Neural cell (in vitro differentiated cells): ENCODE measurements at regions not wholly inside any gene's neighbourhood (a gene's known extent, or its start where the extent isn't known, plus 50 kb on each side); places are given as distances from the start of the nearest gene placed in this dataset.
A peak's percentile ranks its signal among the peaks of the same experiment; 100 is the strongest.

Source experiments
- H2AFZ ChIP-seq: fragments of 200-600, 300-800 bp; sonication (generic), shearing (Covaris generic); 2 replicates; pipeline ENCODE4 v1.6.0; 2014; ENCODE audit warnings: low read depth, mild to moderate bottlenecking, antibody characterized with exemption, low read length, moderate library complexity
- H3F3A ChIP-seq: fragments of 200-600 bp; shearing (Covaris generic); 2 replicates; pipeline ENCODE4 v1.6.1; 2016; ENCODE audit warnings: mild to moderate bottlenecking, moderate library complexity, mixed read lengths, antibody characterized with exemption, low read length; ENCODE audit not compliant: insufficient read depth, poor library complexity, severe bottlenecking
- H3K27ac ChIP-seq: fragments of 200-600, 300-800 bp; sonication (generic), shearing (Covaris generic); 2 replicates; pipeline ENCODE4 v1.5.1; 2014; ENCODE audit warnings: mild to moderate bottlenecking, low read length, moderate library complexity
- H3K27me3 ChIP-seq: fragments of 300-800, 200-600 bp; sonication (generic), shearing (Covaris generic); 2 replicates; pipeline ENCODE4 v1.6.0; 2014; ENCODE audit warnings: mild to moderate bottlenecking, low read depth, low read length, moderate library complexity; ENCODE audit not compliant: insufficient read depth
- H3K36me3 ChIP-seq: fragments of 300-800, 200-600 bp; sonication (generic), shearing (Covaris generic); 2 replicates; pipeline ENCODE4 v1.5.1; 2014; ENCODE audit warnings: mild to moderate bottlenecking, antibody characterized with exemption, low read length, moderate library complexity; ENCODE audit not compliant: insufficient read depth
- H3K4me2 ChIP-seq: fragments of 300-800, 200-600 bp; sonication (generic), shearing (Covaris generic); 2 replicates; pipeline ENCODE4 v1.6.0; 2014; ENCODE audit warnings: mild to moderate bottlenecking, low read length
- H3K4me3 ChIP-seq: fragments of 300-800, 200-600 bp; sonication (generic), shearing (Covaris generic); 2 replicates; pipeline ENCODE4 v1.5.1; 2014; ENCODE audit warnings: mild to moderate bottlenecking, low read length, moderate library complexity
- H3K79me2 ChIP-seq: fragments of 200-600 bp; shearing (Covaris generic); replicated peaks from 2 replicates; pipeline ENCODE4 v1.6.0; 2014; ENCODE audit warnings: mild to moderate bottlenecking, low read length, moderate library complexity; ENCODE audit not compliant: insufficient read depth
- H3K9ac ChIP-seq: fragments of 300-800, 200-600 bp; sonication (generic), shearing (Covaris generic); 2 replicates; pipeline ENCODE4 v1.6.1; 2016; ENCODE audit warnings: mild to moderate bottlenecking, low read length, mixed read lengths
- H3K9me2 ChIP-seq: fragments of 200-600 bp; shearing (Covaris generic); 2 replicates; pipeline ENCODE4 v1.6.1; 2016; ENCODE audit warnings: mild to moderate bottlenecking, low read length, mixed read lengths; ENCODE audit not compliant: insufficient read depth
- H3K9me3 ChIP-seq: fragments of 200-600, 300-800 bp; sonication (generic), shearing (Covaris generic); 2 replicates; pipeline ENCODE4 v1.6.1; 2016; ENCODE audit warnings: mild to moderate bottlenecking, mixed run types, low read length, moderate library complexity, mixed read lengths
- H4K20me1 ChIP-seq: fragments of 200-600 bp; shearing (Covaris generic); 2 replicates; pipeline ENCODE4 v1.6.1; 2016; ENCODE audit warnings: mild to moderate bottlenecking, mixed run types; ENCODE audit not compliant: insufficient read depth
- CTCF ChIP-seq: fragments of 450-650 bp; IDR thresholded peaks from 2 replicates; pipeline ENCODE4 v1.5.1; 2014; ENCODE audit warnings: antibody characterized with exemption, mild to moderate bottlenecking, moderate library complexity; ENCODE audit not compliant: poor library complexity, severe bottlenecking
- EP300 ChIP-seq: fragments of 450-650 bp; conservative IDR thresholded peaks from 2 replicates; pipeline ENCODE4 v1.6.1; 2014; ENCODE audit warnings: antibody characterized with exemption, mild to moderate bottlenecking, moderate library complexity; ENCODE audit not compliant: poor library complexity, severe bottlenecking
- EZH2 ChIP-seq: fragments of 200-600, 300-800 bp; shearing (Covaris generic), sonication (generic); IDR thresholded peaks from 2 replicates; pipeline ENCODE4 v1.6.1; 2014; ENCODE audit warnings: antibody characterized with exemption, low read length, borderline replicate concordance, mild to moderate bottlenecking; ENCODE audit not compliant: insufficient read depth, poor library complexity, severe bottlenecking
- MXI1 ChIP-seq: fragments of 450-650 bp; conservative IDR thresholded peaks from 2 replicates; pipeline ENCODE4 v1.6.1; 2014; ENCODE audit warnings: antibody characterized with exemption, mild to moderate bottlenecking; ENCODE audit not compliant: poor library complexity, severe bottlenecking
- POLR2AphosphoS5 ChIP-seq: IDR thresholded peaks from 2 replicates; pipeline ENCODE4 v1.6.1; 2012
- RAD21 ChIP-seq: fragments of 450-650 bp; conservative IDR thresholded peaks from 2 replicates; pipeline ENCODE4 v1.6.1; 2014; ENCODE audit warnings: antibody characterized with exemption, mild to moderate bottlenecking, moderate library complexity
- REST ChIP-seq: IDR thresholded peaks from 2 replicates; pipeline ENCODE4 v1.6.1; 2012; ENCODE audit warnings: borderline replicate concordance
- SMC3 ChIP-seq: fragments of 450-650 bp; conservative IDR thresholded peaks from 2 replicates; pipeline ENCODE4 v1.6.1; 2014; ENCODE audit warnings: antibody characterized with exemption, mild to moderate bottlenecking, moderate library complexity; ENCODE audit not compliant: poor library complexity
- TAF1 ChIP-seq: IDR thresholded peaks from 2 replicates; pipeline ENCODE4 v1.6.1; 2012; ENCODE audit warnings: low read depth

GRCh38 chr2:22238967-22239366 lies 1115.2 kb downstream of the TDRD15 start:
- H3K9me3 ChIP-seq = no peaks in the 10 kb centered on the region
- no peaks in the 10 kb centered on the region for H3K79me2 ChIP-seq
- H3F3A ChIP-seq = no peaks in the 10 kb centered on the region
- no peak overlapping the region for H3K4me3 ChIP-seq
- TF ChIP-seq POLR2AphosphoS5 = no peak
- no peak for TF ChIP-seq MXI1
- no peak for TF ChIP-seq REST
- peak; percentile 57 for TF ChIP-seq EP300
- H3K9me2 ChIP-seq = no peaks in the 10 kb centered on the region
- no peaks in the 10 kb centered on the region for H3K27me3 ChIP-seq
- no peak overlapping the region for H3K27ac ChIP-seq
- H3K4me2 ChIP-seq = no peak overlapping the region
- H2AFZ ChIP-seq = no peak overlapping the region
- H3K36me3 ChIP-seq = no peaks in the 10 kb centered on the region
- H4K20me1 ChIP-seq = no peaks in the 10 kb centered on the region
- no peak overlapping the region for H3K9ac ChIP-seq

- H2AFZ ChIP-seq = no peak overlapping the region
Measured at GRCh38 chr2:22247466-22247865, 1123.7 kb downstream of the TDRD15 start.

More at GRCh38 chr2:22247466-22247865, 1123.7 kb downstream of the TDRD15 start:
- no peak overlapping the region for H3K4me2 ChIP-seq
- no peaks in the 10 kb centered on the region for H4K20me1 ChIP-seq
- H3K79me2 ChIP-seq = no peaks in the 10 kb centered on the region
- no peaks in the 10 kb centered on the region for H3K9me3 ChIP-seq
- no peaks in the 10 kb centered on the region for H3K36me3 ChIP-seq
- TF ChIP-seq EZH2 = no peak
- TF ChIP-seq REST = no peak
- TF ChIP-seq SMC3 = no peak
- no peak for TF ChIP-seq MXI1
- TF ChIP-seq EP300 = no peak
- no peak for TF ChIP-seq CTCF
- TF ChIP-seq POLR2AphosphoS5 = no peak
- TF ChIP-seq RAD21 = no peak
- no peak for TF ChIP-seq TAF1
- H3K9me2 ChIP-seq = no peaks in the 10 kb centered on the region
- H3K4me3 ChIP-seq = no peak overlapping the region
- H3K9ac ChIP-seq = no peak overlapping the region
- H3K27me3 ChIP-seq = no peaks in the 10 kb centered on the region
- H3F3A ChIP-seq = no peaks in the 10 kb centered on the region
- H3K27ac ChIP-seq = no peak overlapping the region
